ENCODE measurements at regions not wholly inside any gene's neighbourhood (a gene's known extent, or its start where the extent isn't known, plus 50 kb on each side); places are given as distances from the start of the nearest gene placed in this dataset.

DNA sequence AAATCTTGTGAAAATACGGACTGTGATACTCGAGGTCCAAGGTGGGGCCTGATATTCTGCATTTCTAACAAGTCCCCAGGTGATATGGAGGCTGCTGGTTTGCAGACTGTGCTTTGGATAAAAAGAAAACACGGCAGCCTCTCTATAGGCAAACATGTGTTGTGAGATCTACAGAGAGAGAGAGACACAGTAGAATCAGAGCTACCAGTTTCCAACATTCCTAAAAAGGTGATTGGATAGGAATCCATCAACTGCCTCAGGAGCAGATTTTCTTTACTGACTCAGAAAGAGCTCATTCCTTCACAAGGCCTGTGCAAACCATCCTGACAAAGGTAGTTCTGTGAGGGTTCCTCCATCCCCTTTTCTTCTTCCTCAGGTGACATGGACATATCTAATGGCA, 651.6 kb upstream of the CAMK1G start:
- H3K36me3 Mint-ChIP-seq (ENCODE audit: unreplicated experiment), result no peaks in the 10 kb centered on the region
- TF ChIP-seq, protein P1, sequence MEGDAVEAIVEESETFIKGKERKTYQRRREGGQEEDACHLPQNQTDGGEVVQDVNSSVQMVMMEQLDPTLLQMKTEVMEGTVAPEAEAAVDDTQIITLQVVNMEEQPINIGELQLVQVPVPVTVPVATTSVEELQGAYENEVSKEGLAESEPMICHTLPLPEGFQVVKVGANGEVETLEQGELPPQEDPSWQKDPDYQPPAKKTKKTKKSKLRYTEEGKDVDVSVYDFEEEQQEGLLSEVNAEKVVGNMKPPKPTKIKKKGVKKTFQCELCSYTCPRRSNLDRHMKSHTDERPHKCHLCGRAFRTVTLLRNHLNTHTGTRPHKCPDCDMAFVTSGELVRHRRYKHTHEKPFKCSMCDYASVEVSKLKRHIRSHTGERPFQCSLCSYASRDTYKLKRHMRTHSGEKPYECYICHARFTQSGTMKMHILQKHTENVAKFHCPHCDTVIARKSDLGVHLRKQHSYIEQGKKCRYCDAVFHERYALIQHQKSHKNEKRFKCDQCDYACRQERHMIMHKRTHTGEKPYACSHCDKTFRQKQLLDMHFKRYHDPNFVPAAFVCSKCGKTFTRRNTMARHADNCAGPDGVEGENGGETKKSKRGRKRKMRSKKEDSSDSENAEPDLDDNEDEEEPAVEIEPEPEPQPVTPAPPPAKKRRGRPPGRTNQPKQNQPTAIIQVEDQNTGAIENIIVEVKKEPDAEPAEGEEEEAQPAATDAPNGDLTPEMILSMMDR (IDR thresholded peaks at IDR 0.05; ENCODE audit: partially characterized antibody, unreplicated experiment), result no peak
- no peak overlapping the region for H3K4me3 Mint-ChIP-seq (ENCODE audit: unreplicated experiment)
- peaks cover 1% of the 10 kb centered on the region for H3K9me3 Mint-ChIP-seq (ENCODE audit: unreplicated experiment)
- peaks cover 3% of the 10 kb centered on the region for H3K27me3 Mint-ChIP-seq (ENCODE audit: unreplicated experiment)
- peaks cover 13% of the 10 kb centered on the region for H3K4me1 Mint-ChIP-seq (ENCODE audit: low read depth, unreplicated experiment)
- no peak for DNase-seq
- no peak overlapping the region for H3K27ac Mint-ChIP-seq (ENCODE audit: unreplicated experiment)

DNA sequence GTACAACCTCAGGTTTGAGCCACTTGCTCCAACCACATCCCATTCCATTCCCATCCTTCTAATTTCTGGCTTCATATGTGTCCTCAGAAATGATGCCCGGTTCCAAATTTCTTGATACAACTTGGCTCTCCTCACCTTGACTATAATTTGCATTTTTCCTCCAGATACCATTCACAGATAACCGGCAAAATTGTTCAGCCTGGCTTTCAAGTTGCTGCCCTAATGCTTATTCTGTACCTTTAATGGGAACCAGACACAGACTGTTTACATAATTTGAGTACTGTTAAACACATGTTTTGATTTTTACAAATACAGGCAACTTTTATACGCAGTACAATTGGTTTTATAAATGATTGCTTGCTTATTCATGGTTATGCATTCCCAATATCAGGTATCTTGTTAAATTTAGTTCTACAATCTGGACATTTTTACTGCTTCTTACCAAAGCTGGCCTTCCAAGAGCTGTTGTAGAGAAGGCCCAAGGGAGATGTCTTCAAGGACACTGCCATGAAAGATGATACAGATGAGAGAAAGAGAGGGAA, 649.5 kb upstream of the CAMK1G start:
- Mint-ChIP-seq H3K27me3 (ENCODE audit: unreplicated experiment) (peaks cover 3% of the 10 kb centered on the region), H3K27ac (ENCODE audit: unreplicated experiment) (no peak overlapping the region), H3K9me3 (ENCODE audit: unreplicated experiment) (peaks cover 1% of the 10 kb centered on the region), H3K4me3 (ENCODE audit: unreplicated experiment) (no peak overlapping the region), H3K4me1 (ENCODE audit: low read depth, unreplicated experiment) (peaks cover 13% of the 10 kb centered on the region), H3K36me3 (ENCODE audit: unreplicated experiment) (no peaks in the 10 kb centered on the region)
- no peak for DNase-seq
- TF ChIP-seq, protein P1 (IDR thresholded peaks at IDR 0.05; ENCODE audit: partially characterized antibody, unreplicated experiment), result no peak

- H3K4me1 Mint-ChIP-seq (ENCODE audit: low read depth, unreplicated experiment), result peaks cover 13% of the 10 kb centered on the region
- no peak overlapping the region for H3K4me3 Mint-ChIP-seq (ENCODE audit: unreplicated experiment)
- no peaks in the 10 kb centered on the region for H3K36me3 Mint-ChIP-seq (ENCODE audit: unreplicated experiment)
Measured at GRCh38 chr1:208934933-208935332, 648.6 kb upstream of the CAMK1G start.

DNA sequence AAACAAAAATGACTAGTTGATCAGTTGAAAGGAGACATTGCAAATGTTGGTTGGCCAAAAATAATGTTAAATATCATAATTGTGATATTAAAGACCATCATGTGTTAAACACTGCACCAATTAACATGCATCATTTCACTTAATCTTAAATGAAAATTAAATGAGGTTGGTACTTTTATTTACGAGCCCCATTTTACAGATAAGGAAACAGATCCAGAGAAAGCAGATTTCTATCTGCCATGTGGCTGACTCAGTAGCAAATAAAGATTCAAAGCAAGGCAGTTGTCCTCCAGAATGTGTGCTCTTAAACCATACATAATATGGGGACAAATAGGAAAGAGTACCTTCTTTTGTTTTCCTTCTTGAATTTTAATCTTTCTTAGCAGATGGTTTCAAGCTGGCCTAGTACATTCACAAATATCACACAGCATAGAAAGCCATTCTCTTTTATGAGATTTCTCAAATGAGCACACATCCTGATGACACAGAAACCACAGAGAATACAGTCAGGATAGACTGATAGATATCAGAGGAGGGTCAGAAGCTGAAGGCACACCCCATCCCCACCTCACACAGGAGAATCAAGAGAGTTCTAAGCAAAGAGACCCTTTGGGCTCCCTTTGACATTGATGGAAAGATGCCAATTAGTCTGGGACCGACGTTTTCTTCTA, 647.9 kb upstream of the CAMK1G start:
- TF ChIP-seq, protein P1 (IDR thresholded peaks at IDR 0.05; ENCODE audit: partially characterized antibody, unreplicated experiment), result no peak
- no peak for DNase-seq
- no peak overlapping the region for H3K4me3 Mint-ChIP-seq (ENCODE audit: unreplicated experiment)
- peaks cover 3% of the 10 kb centered on the region for H3K27me3 Mint-ChIP-seq (ENCODE audit: unreplicated experiment)
- H3K4me1 Mint-ChIP-seq (ENCODE audit: low read depth, unreplicated experiment), result peaks cover 13% of the 10 kb centered on the region
- H3K9me3 Mint-ChIP-seq (ENCODE audit: unreplicated experiment), result peaks cover 1% of the 10 kb centered on the region
- no peak overlapping the region for H3K27ac Mint-ChIP-seq (ENCODE audit: unreplicated experiment)
- H3K36me3 Mint-ChIP-seq (ENCODE audit: unreplicated experiment), result no peaks in the 10 kb centered on the region

More at GRCh38 chr1:208934933-208935332, 648.6 kb upstream of the CAMK1G start:
- DNase-seq, result no peak
- Mint-ChIP-seq H3K9me3 (ENCODE audit: unreplicated experiment) (peaks cover 1% of the 10 kb centered on the region), H3K27ac (ENCODE audit: unreplicated experiment) (no peak overlapping the region), H3K27me3 (ENCODE audit: unreplicated experiment) (peaks cover 3% of the 10 kb centered on the region)
- TF ChIP-seq, protein P1 (IDR thresholded peaks at IDR 0.05; ENCODE audit: partially characterized antibody, unreplicated experiment), result no peak

DNA sequence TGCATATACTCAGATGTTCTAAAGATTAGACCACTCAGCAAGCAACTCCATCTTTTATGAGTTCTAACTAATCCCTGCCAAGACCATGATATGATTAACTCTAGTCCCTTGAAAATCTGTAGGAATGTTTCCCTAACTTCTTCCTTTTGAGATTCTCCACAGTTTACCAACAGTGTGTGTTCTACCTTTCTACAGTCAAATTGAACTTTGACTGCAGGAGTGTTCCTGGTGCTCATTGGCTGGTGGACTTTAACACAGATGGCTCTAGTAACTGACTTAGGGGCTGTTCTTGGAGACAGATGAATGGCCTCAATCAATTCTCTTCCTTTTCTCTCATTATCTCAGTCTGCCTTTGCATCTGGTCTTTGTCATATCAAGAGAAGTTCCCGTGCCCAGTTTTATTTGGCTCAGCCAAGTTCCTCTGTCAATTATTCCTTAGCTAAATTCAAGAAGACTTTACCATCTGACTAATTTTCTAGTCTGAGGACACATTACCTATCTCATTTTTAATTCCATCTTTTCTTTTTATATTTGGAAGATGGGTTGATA, 643.9 kb upstream of the CAMK1G start:
- Mint-ChIP-seq H3K4me1 (ENCODE audit: low read depth, unreplicated experiment) (no peaks in the 10 kb centered on the region), H3K27ac (ENCODE audit: unreplicated experiment) (no peak overlapping the region), H3K4me3 (ENCODE audit: unreplicated experiment) (no peak overlapping the region), H3K9me3 (ENCODE audit: unreplicated experiment) (no peaks in the 10 kb centered on the region), H3K36me3 (ENCODE audit: unreplicated experiment) (no peaks in the 10 kb centered on the region), H3K27me3 (ENCODE audit: unreplicated experiment) (no peaks in the 10 kb centered on the region)
- no peak for DNase-seq
- TF ChIP-seq, protein P1 (IDR thresholded peaks at IDR 0.05; ENCODE audit: partially characterized antibody, unreplicated experiment), result no peak
